NOMO-1 treated with DMSO at 0.1 percent for 48 hours (cell line): ENCODE measurements at regions not wholly inside any gene's neighbourhood (a gene's known extent, or its start where the extent isn't known, plus 50 kb on each side); places are given as distances from the start of the nearest gene placed in this dataset.
"Not testable (repeated sequence)": the region's sequence is repeated elsewhere in the genome, so short reads cannot be mapped to it uniquely, and the experiment has no call there.

ENCODE experiments used
- DNase-seq: peaks from one replicate; lab custom pipeline; 2025; ENCODE audit not compliant: unreplicated experiment; lab: John Stamatoyannopoulos, UW

DNA sequence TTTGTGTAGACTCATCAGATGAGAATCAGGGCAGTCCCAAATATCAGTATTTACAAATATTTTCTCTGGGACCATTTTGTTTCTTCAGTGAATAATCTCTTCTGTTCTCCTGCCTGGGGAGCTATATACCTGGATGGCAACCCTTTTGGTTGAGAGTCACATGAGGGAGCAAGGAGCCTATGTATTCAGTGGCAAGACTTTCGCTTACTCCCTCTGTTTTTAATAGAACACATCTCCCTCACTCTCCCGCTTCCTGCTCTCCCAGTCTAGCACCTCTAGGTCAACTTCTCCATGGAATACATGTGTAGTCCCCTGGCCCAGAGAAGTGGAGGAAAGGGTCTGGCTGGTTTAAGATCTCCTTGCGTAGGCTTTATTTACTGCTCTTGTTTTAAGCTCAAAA is 600.3 kb downstream of the CCDC85A start:
- no peak for DNase-seq

DNA sequence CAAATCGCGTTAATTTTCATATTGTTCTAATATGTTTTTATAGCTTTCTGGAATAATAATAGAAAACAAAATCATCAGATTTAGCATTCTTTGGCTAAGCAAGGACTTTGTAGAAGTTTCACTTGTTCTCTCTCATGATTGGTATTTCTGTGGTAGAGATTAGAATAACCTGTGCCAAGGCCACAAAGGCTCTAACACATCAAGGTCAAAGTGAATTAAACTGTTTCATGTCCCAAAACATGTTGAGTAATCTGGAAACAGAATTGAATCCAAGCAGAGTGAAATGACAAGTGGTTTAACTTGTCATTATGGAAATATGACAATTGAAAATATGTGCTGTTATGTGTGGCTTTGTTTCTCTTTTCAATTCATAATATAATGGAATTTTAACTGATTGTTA is 617.4 kb downstream of the CCDC85A start:
- no peak for DNase-seq

DNA sequence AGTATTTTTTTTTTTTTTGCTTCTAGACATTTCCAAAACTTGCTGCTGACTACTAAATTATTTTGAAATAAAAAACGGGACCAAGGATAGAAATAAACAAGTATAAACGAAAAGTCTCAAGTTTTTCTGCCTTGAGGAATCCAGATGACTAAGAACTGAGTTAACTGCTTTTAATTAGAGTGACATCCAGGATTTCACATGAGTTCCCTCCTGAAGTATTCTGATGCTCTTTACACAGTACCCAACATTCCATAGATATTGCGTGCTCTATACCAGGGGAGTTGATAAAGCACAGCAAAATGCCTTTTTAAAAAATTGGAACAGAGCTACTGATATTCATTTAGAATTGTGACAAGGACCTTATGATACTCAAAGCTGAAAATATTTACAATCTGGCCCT is 618.0 kb downstream of the CCDC85A start:
- DNase-seq = no peak

DNA sequence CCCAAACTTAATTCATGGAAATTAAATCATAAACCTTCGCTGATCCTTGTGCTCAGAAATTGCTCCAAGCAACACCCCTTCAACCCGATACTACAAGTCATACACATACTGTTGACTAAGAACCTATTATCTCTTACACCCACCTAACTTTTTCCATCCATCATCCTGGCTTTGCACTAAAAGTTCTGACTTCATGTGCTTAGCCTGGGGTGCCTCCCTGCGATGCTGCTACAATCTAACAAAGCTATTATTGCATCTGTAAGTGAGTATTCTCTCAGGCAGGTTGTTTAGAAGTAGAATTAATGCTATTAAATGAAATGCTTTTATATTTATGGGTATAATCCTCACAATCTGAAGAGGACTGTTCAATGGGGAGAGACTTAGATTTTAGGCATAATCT is 619.8 kb downstream of the CCDC85A start:
- DNase-seq = no peak

DNA sequence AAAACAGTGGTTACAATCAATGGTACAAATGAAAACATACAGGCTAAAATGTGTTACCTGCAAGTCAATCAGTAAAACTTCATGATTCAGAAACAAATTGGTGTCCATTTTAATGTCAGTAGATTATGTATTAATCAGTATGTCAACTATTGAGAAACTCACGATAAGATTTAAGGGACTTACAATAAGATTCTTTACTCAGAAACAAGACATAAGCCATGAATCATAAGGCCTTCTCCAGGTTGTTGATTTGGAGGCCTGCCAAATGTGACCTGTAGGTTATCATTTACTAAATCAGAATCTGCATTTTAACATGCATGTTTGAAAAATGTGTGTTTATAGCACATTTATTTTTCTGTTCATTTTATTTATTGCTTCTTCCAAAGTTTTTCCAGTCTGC is 623.1 kb downstream of the CCDC85A start:
- DNase-seq = no peak

DNA sequence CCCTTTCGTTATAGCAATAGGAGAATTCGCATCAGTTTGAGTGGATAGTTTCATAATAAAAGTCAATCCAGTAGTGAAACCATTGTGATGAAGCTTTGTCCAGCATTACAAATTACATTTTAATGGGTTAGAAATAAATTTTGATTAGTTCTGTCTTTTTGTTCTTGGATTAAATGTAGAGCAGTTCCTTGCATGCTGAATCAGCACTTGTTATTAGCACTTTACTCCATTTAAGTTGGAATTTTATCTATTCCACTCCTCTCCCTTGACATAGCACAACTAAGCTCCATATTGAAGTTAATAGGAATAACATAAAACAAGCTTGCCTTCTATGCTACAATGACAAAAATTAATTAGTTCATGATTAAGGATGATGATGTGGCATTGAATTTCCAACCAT is 624.1 kb downstream of the CCDC85A start:
- DNase-seq = no peak

DNA sequence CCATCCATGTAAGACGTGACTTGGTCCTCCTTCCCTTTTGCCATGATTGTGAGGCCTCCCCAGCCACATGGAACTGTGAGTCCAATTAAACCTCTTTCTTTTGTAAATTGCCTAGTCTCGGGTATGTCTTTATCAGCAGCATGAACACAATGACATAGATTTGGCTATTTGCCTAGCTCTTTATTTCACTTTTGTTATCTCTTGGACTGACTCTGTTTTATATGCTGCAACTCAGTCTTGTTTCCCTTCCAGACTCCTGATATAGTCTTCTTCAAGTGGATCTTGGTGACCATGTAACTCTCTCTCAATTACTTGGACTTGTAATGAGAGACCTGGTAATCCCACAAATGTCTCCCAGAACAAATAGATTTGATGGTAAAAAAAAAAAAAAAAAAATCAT is 627.6 kb downstream of the CCDC85A start:
- DNase-seq = no peak

DNA sequence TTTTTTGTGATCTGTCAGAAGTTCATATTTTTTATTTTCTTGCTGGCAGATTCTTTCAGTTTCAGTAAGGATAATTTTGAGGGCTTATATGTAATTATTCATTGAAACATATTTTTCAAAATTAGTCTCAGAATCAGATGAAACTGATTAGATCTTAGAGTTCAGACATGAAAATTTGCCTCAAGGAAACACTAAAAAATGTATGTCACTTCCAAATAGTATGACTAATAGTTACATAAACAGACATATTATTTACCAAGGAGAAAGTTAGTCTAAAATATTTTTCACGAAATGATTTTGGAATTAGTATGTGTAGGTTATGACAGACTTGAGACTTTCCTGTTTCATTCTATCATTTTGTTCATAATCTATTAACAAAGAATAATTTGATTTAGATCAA is 628.6 kb downstream of the CCDC85A start:
- no peak for DNase-seq

DNA sequence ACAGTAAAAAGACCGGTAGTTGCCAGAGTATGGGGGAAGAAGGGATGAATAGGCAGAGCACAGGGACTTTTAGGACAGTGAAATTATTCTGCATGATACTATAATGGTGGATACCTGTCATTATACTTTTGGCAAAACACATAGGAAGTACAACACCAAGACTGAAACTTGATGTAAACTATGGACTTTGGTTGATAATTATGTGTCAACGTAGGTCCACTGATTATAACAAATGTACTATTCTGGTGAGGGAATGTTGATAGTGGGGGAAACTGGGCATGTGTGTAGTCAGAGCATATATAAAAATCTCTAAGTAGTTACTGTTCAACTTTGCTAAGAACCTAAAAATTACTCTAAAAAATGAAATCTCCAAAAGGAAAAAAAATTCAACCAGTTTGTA is 629.7 kb downstream of the CCDC85A start:
- no peak for DNase-seq

DNA sequence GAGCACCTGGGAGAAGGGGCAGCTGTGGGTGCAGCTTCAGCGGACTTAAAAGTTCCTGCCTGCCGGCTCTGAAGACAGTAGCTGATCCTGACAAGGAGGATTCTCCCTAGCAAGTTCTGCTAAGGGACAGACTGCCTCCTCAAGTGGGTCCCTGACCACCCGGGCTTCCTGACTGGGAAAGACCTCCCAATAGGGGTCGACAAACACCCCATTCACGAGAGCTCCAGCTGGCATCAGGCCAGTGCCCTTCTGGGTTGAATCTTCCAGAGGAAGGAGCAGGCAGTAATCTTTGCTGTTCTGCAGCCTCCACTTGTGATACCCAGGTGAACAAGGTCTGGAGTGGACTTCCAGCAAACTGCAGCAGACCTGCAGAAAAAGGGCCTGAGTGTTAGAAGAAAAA is 632.9 kb downstream of the CCDC85A start:
- no peak for DNase-seq

DNA sequence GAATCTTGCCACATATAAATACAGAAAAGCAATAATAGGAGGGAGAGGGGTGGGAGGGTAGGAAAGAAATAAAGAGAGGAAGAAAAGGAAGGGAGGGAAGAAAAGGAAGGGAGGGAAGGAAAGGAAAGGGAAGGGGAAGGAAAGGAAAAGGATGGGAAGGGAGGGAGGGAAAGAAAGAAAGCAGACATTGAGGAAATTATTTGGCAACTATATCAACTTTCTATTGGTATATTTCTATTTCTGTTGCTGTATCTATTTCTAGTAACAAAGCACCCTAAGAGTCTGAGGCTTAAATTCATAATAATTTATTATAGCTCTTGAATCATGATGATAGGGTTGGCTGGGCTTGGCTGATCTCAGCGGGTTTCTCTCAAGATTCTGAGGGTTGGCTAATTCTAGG is 648.0 kb downstream of the CCDC85A start:
- no peak for DNase-seq

DNA sequence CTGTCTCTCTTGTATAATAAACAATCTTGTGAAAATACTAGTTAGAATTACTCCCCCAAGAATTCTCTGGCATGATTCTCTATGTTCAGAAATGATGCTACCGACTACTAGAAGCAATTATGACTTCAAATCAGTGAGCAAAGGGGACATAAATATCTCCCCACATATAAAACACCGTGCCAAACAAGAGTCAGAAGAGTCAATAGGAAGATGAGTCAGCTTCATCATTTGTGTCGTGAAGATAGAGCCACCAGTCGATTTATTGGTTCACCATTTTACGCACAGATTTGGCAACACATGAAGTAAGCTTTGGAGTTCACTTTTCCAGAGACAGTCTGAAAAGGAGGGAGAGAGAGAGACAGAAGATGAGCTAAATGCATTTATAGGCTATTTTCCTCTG is 650.9 kb downstream of the CCDC85A start:
- DNase-seq = no peak

DNA sequence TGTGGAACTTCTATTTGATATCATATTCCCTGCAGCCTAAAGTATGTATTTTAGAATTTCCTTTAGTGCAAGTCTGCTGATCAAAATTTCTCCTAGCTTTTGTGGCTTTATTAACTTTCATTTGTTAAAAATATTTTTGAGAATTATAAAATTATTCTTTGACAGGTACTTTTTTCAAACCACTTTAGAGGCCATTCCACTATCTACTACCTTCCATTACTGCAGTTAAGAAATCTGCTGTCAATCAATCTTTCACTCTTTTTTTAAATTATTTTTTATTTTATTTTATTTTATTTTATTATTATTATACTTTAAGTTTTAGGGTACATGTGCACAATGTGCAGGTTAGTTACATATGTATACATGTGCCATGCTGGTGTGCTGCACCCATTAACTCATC is 656.2 kb downstream of the CCDC85A start:
- not testable (repeated sequence) for DNase-seq

DNA sequence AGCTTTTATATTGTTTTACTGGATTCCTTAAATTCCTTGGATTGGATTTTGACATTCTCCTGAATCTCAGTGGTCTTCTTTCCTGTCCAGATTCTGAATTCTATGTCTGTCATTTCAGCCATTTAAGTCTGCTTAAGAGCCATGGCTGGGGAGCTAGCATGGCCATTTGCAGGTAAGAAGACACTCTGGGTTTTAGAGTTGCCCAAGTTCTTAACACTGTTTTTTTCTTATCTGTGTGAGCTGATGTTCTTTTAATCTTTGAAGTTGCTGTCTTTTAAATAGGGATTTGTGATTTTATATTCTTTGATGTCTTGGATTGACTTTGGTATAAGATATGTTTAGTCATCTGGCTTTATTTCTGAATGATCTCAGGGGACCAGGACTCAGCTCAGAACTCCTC is 677.2 kb downstream of the CCDC85A start:
- DNase-seq = no peak

DNA sequence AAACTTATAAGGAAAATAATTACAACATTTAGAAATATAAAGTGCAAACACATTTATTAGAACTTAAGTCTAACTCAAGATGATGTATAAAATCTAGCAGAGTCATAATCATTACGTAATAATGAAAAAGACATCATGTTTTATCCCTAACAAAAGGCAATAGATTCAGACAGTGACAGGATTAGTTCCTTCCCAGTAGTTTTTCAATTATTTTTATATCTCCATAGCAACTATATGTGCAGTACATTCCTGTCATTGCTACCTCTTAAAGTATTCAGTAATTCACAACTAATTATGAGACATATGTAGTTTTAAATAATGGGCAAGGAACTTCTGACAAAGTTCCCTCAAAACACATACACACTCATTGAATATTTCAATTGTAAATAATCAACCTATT is 687.9 kb downstream of the CCDC85A start:
- DNase-seq = no peak

DNA sequence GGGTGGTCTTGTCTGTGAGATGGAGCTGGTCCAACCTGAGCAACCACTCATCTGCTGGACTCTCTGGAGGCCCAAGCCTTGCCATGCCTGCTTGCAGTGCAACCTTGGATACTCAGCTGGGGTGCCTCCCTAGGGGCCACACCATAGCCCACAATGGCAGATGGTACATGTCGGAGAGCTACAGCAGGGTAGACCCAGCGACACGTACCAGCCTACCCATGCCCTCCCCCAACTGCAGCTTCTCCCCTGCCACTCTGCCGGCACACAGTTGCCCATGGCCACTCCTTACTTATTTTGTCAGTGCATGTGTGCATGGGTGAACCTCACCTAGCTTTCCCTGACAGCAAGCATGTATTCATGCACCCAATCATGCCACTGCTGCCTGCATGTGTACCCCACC is 690.9 kb downstream of the CCDC85A start:
- no peak for DNase-seq

DNA sequence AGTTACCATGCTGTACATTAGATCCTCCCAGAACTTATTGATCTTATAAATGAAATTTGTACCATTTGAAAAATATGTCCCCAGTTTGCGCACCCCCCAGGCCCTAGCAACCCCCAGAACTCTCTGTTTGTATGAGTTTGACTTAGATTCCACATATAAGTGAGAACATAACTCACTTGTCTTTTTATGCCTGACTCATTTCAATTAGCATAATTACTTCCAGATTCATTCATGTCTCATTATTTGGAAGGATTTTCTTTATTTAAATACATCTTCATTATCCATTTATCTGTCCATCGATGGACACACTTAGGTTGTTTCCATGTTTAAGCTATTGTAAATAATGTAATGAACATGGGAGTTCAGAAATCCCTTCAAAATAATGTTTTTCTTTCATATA is 705.9 kb downstream of the CCDC85A start:
- no peak for DNase-seq

DNA sequence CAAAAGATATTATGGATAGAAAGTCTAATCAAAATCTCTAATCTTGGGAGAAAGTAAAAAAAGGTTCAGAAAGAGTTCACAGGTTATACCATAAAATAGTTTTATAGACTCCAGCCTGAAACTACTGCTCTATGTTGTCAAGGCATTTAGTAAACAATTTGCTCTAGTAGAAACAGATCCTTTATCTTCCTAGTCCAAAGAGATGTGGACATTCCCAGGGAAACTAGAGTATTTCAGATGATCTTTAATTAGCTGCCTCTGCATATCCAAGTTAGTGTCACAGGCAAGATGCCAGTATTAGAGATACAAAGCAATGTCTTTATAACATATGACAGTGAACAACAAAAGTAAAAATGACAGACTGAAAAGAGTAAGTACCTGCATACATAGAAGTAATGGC is 708.6 kb downstream of the CCDC85A start:
- no peak for DNase-seq

DNA sequence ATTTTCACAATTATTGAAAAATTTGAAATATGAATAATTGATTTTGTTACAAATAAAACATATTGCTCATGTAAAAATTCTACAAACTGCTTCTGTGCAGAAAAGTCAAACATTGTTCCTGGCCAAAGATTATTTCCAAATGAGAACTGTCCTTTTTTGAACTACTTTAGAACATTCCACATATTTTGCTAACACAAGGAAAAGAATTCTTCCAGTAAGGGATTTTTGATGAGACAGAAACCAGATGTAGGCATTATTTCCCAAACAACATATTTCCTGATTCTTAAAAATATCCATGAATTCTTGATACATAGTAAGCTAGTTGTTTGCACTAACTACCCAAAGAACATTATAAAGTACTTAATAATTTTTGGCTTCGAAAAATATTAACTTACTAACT is 715.2 kb downstream of the CCDC85A start:
- DNase-seq = no peak

DNA sequence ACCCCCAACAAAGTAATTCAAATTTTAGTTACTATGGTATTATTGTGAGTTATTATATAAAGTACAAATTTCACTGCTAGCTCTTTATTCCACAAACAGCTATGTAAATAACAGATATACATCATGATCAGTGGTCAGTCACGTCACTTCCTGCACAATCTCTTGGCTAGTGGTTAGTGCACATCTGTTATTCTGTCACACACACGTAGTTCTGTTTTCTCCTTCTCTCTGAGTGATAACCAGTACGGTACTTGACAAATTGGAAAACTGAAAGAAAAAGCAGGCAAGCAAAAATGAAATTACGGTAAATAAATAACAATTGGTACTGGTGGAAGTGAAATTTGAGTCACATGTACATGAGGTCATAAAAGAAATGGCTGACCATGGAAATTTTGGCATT is 728.7 kb downstream of the CCDC85A start:
- no peak for DNase-seq

DNA sequence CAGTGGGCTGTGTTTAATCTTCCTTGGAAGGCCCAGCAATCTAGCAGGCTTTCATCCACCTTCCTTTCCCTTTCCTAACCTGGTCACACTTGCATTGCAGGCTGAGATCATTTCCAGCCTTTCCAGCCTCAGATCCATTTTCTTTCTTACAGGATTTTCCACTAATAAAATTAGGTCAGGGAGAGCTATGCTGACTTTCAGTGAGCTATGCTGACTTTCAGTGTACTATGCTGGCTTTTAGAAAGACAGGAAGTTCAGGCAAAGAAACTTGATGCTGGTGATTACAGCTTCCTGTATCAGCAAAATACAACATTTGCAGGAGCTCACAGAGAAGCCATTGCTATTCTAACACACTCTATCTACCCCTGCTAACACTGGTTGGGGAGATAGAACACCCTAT is 735.0 kb downstream of the CCDC85A start:
- no peak for DNase-seq

DNA sequence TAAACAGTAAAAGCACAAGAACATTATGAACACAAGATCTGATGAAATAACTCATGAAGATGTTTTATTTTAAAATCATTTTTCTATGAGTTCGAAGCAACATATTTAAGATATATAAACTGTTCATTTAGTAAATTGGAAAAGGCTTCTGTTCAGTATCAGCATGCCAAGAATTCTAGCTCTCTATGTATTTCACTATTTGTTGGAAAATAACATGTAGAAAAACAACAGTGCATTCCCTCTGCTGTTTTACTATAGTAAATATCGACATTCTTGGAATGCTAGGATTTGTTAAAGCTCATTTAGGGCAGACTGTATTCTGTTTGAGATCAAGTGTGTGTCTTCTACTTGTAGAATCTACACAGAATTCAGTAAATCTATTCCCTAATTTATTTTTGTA is 750.2 kb downstream of the CCDC85A start:
- DNase-seq = no peak

DNA sequence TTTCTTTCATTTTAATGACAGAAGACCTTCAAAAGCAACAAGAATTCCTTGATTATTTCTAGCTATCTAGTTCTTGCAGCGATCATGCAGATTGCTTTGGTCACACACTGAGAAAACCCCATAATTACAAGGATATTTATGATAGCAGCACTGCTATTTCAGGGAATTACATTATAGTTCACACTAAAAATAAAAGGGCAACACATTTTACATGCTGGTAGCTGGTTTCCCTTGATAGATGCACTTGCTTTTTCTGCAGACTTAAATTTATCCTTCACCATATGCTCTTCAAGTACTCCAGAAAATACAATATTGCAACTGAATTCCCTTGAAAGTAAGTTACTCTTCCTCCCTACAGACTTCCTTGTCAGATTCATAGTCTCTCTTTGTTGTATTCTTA is 751.1 kb downstream of the CCDC85A start:
- no peak for DNase-seq

DNA sequence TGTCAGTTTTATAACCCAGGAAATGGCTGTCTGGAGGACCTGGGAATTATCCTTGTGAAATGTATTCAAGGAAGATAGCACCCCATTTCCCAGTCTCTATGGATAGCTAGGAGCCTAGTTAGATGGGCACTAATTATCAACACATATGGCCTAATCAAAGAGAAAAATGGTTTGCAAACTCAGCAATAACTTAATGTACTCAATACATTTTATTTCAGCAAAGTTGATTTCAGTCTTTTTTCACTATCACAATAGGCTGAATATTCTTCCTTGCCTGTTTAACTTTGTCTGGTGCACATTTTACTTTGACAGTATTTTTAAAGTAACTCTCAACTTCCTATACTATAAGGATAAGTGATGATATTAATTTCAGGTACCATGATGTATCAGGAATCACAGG is 756.3 kb downstream of the CCDC85A start:
- no peak for DNase-seq
